HG03025 (cell line): ENCODE measurements at regions not wholly inside any gene's neighbourhood (a gene's known extent, or its start where the extent isn't known, plus 50 kb on each side); places are given as distances from the start of the nearest gene placed in this dataset.
"Not testable (repeated sequence)": the region's sequence is repeated elsewhere in the genome, so short reads cannot be mapped to it uniquely, and the experiment has no call there.

Experiments used
- ATAC-seq: cut with Tn5 transposase; IDR thresholded peaks from one replicate; pipeline ENCODE4 v1.9.1; 2021; ENCODE audit warnings: mild to moderate bottlenecking, moderate library complexity; ENCODE audit not compliant: unreplicated experiment, low FRiP score

GRCh38 chr4:29867412-29867811 lies 852.8 kb upstream of the PCDH7 start:
- ATAC-seq, result no peak

GRCh38 chr4:29900336-29900735 lies 819.8 kb upstream of the PCDH7 start:
- no peak for ATAC-seq

GRCh38 chr4:29908276-29908675 lies 811.9 kb upstream of the PCDH7 start:
- no peak for ATAC-seq

GRCh38 chr4:29927895-29928294 lies 792.3 kb upstream of the PCDH7 start:
- no peak for ATAC-seq

- ATAC-seq, result no peak
Measured at GRCh38 chr4:29948451-29948850, 771.7 kb upstream of the PCDH7 start.

GRCh38 chr4:29948858-29949257 lies 771.3 kb upstream of the PCDH7 start:
- ATAC-seq, result no peak

GRCh38 chr4:29966386-29966785 lies 753.8 kb upstream of the PCDH7 start:
- no peak for ATAC-seq

GRCh38 chr4:29970626-29971025 lies 749.5 kb upstream of the PCDH7 start:
- ATAC-seq, result no peak

GRCh38 chr4:29972121-29972520 lies 748.0 kb upstream of the PCDH7 start:
- no peak for ATAC-seq

- ATAC-seq, result no peak
Measured at GRCh38 chr4:29983890-29984289, 736.3 kb upstream of the PCDH7 start.

GRCh38 chr4:30001628-30002027 lies 718.5 kb upstream of the PCDH7 start:
- ATAC-seq, result no peak

- ATAC-seq, result no peak
Measured at GRCh38 chr4:30002341-30002740, 717.8 kb upstream of the PCDH7 start.

GRCh38 chr4:30005995-30006394 lies 714.2 kb upstream of the PCDH7 start:
- ATAC-seq, result no peak

GRCh38 chr4:30024526-30024925 lies 695.6 kb upstream of the PCDH7 start:
- ATAC-seq, result no peak

GRCh38 chr4:30028826-30029225 lies 691.3 kb upstream of the PCDH7 start:
- no peak for ATAC-seq

- no peak for ATAC-seq
Measured at GRCh38 chr4:30056016-30056766, 664.0 kb upstream of the PCDH7 start.

- no peak for ATAC-seq
Measured at GRCh38 chr4:30068234-30068633, 651.9 kb upstream of the PCDH7 start.

- ATAC-seq, result no peak
Measured at GRCh38 chr4:30073011-30073710, 647.0 kb upstream of the PCDH7 start.

- not testable (repeated sequence) for ATAC-seq
Measured at GRCh38 chr4:30092420-30093128, 627.6 kb upstream of the PCDH7 start.

- ATAC-seq, result no peak
Measured at GRCh38 chr4:30094887-30095286, 625.3 kb upstream of the PCDH7 start.

- no peak for ATAC-seq
Measured at GRCh38 chr4:30103455-30103854, 616.7 kb upstream of the PCDH7 start.
